GM19035 (cell line): ENCODE measurements at regions not wholly inside any gene's neighbourhood (a gene's known extent, or its start where the extent isn't known, plus 50 kb on each side); places are given as distances from the start of the nearest gene placed in this dataset.
"Not testable (repeated sequence)": the region's sequence is repeated elsewhere in the genome, so short reads cannot be mapped to it uniquely, and the experiment has no call there.

Experiments used
- ATAC-seq: cut with Tn5 transposase; IDR thresholded peaks from one replicate; pipeline ENCODE4 v1.9.1; 2021; ENCODE audit not compliant: unreplicated experiment

- ATAC-seq, result no peak
Observed at GRCh38 chrY:19644889-19645638, 99.5 kb downstream of the KDM5D start.

- no peak for ATAC-seq
Observed at GRCh38 chrY:19637651-19638347, 106.7 kb downstream of the KDM5D start.

- no peak for ATAC-seq
Observed at GRCh38 chrY:19628926-19629325, 115.6 kb downstream of the KDM5D start.

GRCh38 chrY:19622392-19622791, 122.1 kb downstream of the KDM5D start:
- no peak for ATAC-seq

- no peak for ATAC-seq
Observed at GRCh38 chrY:19621756-19622155, 122.8 kb downstream of the KDM5D start.

GRCh38 chrY:19601113-19601512, 143.4 kb downstream of the KDM5D start:
- no peak for ATAC-seq

GRCh38 chrY:19600711-19601110, 143.8 kb downstream of the KDM5D start:
- no peak for ATAC-seq

- ATAC-seq, result no peak
Observed at GRCh38 chrY:19590235-19590634, 154.3 kb downstream of the KDM5D start.

GRCh38 chrY:19589664-19590063, 154.9 kb downstream of the KDM5D start:
- ATAC-seq, result no peak

GRCh38 chrY:19587311-19587710, 157.2 kb downstream of the KDM5D start:
- ATAC-seq, result no peak

- not testable (repeated sequence) for ATAC-seq
Observed at GRCh38 chrY:19580990-19581389, 163.5 kb downstream of the KDM5D start.

GRCh38 chrY:19578281-19578874, 166.1 kb downstream of the KDM5D start:
- no peak for ATAC-seq

- no peak for ATAC-seq
Observed at GRCh38 chrY:19577250-19577649, 167.3 kb downstream of the KDM5D start.

- peak; percentile 38 for ATAC-seq
Observed at GRCh38 chrY:19574939-19575338, 169.6 kb downstream of the KDM5D start.

GRCh38 chrY:19573646-19574045, 170.9 kb downstream of the KDM5D start:
- ATAC-seq, result no peak

- ATAC-seq, result peak; percentile 47
Observed at GRCh38 chrY:19570999-19571398, 173.5 kb downstream of the KDM5D start.

GRCh38 chrY:19567943-19568342, 176.6 kb downstream of the KDM5D start:
- peak; percentile 1 for ATAC-seq

GRCh38 chrY:19567051-19567921, 177.2 kb downstream of the KDM5D start:
- peak; percentile 65 for ATAC-seq

GRCh38 chrY:19559161-19559560, 185.4 kb downstream of the KDM5D start:
- no peak for ATAC-seq

- ATAC-seq, result no peak
Observed at GRCh38 chrY:19549671-19550466, 194.7 kb downstream of the KDM5D start.
